ENCODE measurements at regions not wholly inside any gene's neighbourhood (a gene's known extent, or its start where the extent isn't known, plus 50 kb on each side); places are given as distances from the start of the nearest gene placed in this dataset.
"Not testable (repeated sequence)": the region's sequence is repeated elsewhere in the genome, so short reads cannot be mapped to it uniquely, and the experiment has no call there.

GRCh38 chr6:68575765-68576439 lies 59.2 kb upstream of the ADGRB3 start:
- FAIRE-seq (no peak), DNase-seq (ENCODE audit: low spot score) (no peak)

GRCh38 chr6:68572975-68573374 lies 62.1 kb upstream of the ADGRB3 start:
- DNase-seq (ENCODE audit: low spot score) (no peak), FAIRE-seq (no peak)

- FAIRE-seq (no peak), DNase-seq (ENCODE audit: low spot score) (peak; percentile 27)
Measured at GRCh38 chr6:68572525-68572924, 62.6 kb upstream of the ADGRB3 start.

GRCh38 chr6:68559716-68560115 lies 75.4 kb upstream of the ADGRB3 start:
- FAIRE-seq, result no peak
- no peak for DNase-seq (ENCODE audit: low spot score)

GRCh38 chr6:68559070-68559469 lies 76.0 kb upstream of the ADGRB3 start:
- FAIRE-seq (no peak), DNase-seq (ENCODE audit: low spot score) (no peak)

GRCh38 chr6:68546620-68547019 lies 88.5 kb upstream of the ADGRB3 start:
- DNase-seq (ENCODE audit: low spot score) (no peak), FAIRE-seq (no peak)

GRCh38 chr6:68544450-68544849 lies 90.6 kb upstream of the ADGRB3 start:
- DNase-seq (ENCODE audit: low spot score), result no peak
- FAIRE-seq, result no peak

GRCh38 chr6:68533339-68533795 lies 101.7 kb upstream of the ADGRB3 start:
- no peak for DNase-seq (ENCODE audit: low spot score)

GRCh38 chr6:68527691-68528090 lies 107.4 kb upstream of the ADGRB3 start:
- no peak for DNase-seq (ENCODE audit: low spot score)

More at GRCh38 chr6:68533339-68533795, 101.7 kb upstream of the ADGRB3 start:
- FAIRE-seq, result no peak

GRCh38 chr6:68506911-68507310 lies 128.2 kb upstream of the ADGRB3 start:
- DNase-seq (ENCODE audit: low spot score), result no peak
- FAIRE-seq, result no peak

More at GRCh38 chr6:68527691-68528090, 107.4 kb upstream of the ADGRB3 start:
- no peak for FAIRE-seq

- DNase-seq (ENCODE audit: low spot score) (no peak), FAIRE-seq (no peak)
Measured at GRCh38 chr6:68502946-68503345, 132.1 kb upstream of the ADGRB3 start.

- no peak for DNase-seq (ENCODE audit: low spot score)
- no peak for FAIRE-seq
Measured at GRCh38 chr6:68497927-68498326, 137.2 kb upstream of the ADGRB3 start.

- not testable (repeated sequence) for FAIRE-seq; DNase-seq (ENCODE audit: low spot score)
Measured at GRCh38 chr6:68494880-68495279, 140.2 kb upstream of the ADGRB3 start.

GRCh38 chr6:68476611-68477010 lies 158.5 kb upstream of the ADGRB3 start:
- FAIRE-seq (no peak), DNase-seq (ENCODE audit: low spot score) (no peak)

- DNase-seq (ENCODE audit: low spot score), result no peak
Measured at GRCh38 chr6:68473433-68474210, 161.5 kb upstream of the ADGRB3 start.

GRCh38 chr6:68468244-68468884 lies 166.7 kb upstream of the ADGRB3 start:
- FAIRE-seq (no peak), DNase-seq (ENCODE audit: low spot score) (peak; percentile 1)

More at GRCh38 chr6:68473433-68474210, 161.5 kb upstream of the ADGRB3 start:
- FAIRE-seq, result no peak

GRCh38 chr6:68458447-68458846 lies 176.6 kb upstream of the ADGRB3 start:
- DNase-seq (ENCODE audit: low spot score), result no peak
- FAIRE-seq, result no peak

GRCh38 chr6:68447112-68447511 lies 188.0 kb upstream of the ADGRB3 start:
- no peak for FAIRE-seq

GRCh38 chr6:68445926-68446325 lies 189.2 kb upstream of the ADGRB3 start:
- DNase-seq (ENCODE audit: low spot score) (no peak), FAIRE-seq (no peak)

More at GRCh38 chr6:68447112-68447511, 188.0 kb upstream of the ADGRB3 start:
- no peak for DNase-seq (ENCODE audit: low spot score)

GRCh38 chr6:68443704-68444103 lies 191.4 kb upstream of the ADGRB3 start:
- DNase-seq (ENCODE audit: low spot score), result no peak
- FAIRE-seq, result no peak

- DNase-seq (ENCODE audit: low spot score), result peak; percentile 8
- no peak for FAIRE-seq
Measured at GRCh38 chr6:68427630-68428029, 207.5 kb upstream of the ADGRB3 start.

- no peak for DNase-seq (ENCODE audit: low spot score)
- no peak for FAIRE-seq
Measured at GRCh38 chr6:68410021-68410420, 225.1 kb upstream of the ADGRB3 start.

Measured in urothelium cell line (cell line).